ENCODE measurements at regions not wholly inside any gene's neighbourhood (a gene's known extent, or its start where the extent isn't known, plus 50 kb on each side); places are given as distances from the start of the nearest gene placed in this dataset.

- H3K36me3 ChIP-seq (replicated peaks; ENCODE audit: control insufficient read depth, insufficient read depth, low read length) = no peaks in the 10 kb centered on the region
- no peaks in the 10 kb centered on the region for H3K27me3 ChIP-seq (ENCODE audit: control insufficient read depth, insufficient read depth, low read length)
- no peak for DNase-seq
- H3K4me3 ChIP-seq (ENCODE audit: insufficient read depth, low read depth, low read length) = no peak overlapping the region
These were observed 55.7 kb downstream of the CXCR4 start for GRCh38 chr2:136062066-136062837.

GRCh38 chr2:136060416-136060815, 57.5 kb downstream of the CXCR4 start:
- H3K36me3 ChIP-seq (replicated peaks; ENCODE audit: control insufficient read depth, insufficient read depth, low read length) = no peaks in the 10 kb centered on the region
- no peaks in the 10 kb centered on the region for H3K27me3 ChIP-seq (ENCODE audit: control insufficient read depth, insufficient read depth, low read length)
- no peak overlapping the region for H3K4me3 ChIP-seq (ENCODE audit: insufficient read depth, low read depth, low read length)
- DNase-seq = no peak

GRCh38 chr2:136059036-136059472, 58.9 kb downstream of the CXCR4 start:
- Histone ChIP-seq H3K27me3 (ENCODE audit: control insufficient read depth, insufficient read depth, low read length) (no peaks in the 10 kb centered on the region), H3K4me3 (ENCODE audit: insufficient read depth, low read depth, low read length) (no peak overlapping the region), H3K36me3 (replicated peaks; ENCODE audit: control insufficient read depth, insufficient read depth, low read length) (no peaks in the 10 kb centered on the region)
- DNase-seq = no peak

DNA sequence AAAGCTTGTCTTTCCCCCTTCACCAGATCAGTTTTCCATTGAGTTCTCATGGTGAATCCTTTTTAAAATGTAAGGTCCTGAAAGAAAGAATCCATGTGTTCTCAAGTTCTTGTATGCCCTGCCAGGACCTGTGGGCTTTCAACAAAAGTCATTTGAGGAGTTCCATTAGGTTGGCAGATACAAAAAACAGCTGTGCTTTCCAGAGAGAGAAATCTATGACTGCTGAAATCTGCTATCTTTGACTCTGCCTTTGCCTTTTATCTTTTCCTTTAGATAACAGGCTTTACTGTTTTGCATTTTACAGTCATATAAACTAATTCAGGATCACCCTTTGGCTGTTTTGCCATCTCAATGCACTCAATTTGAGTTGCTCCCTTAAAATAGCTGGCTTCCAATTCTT, 59.7 kb downstream of the CXCR4 start:
- DNase-seq = peak; percentile 12
- H3K27me3 ChIP-seq (ENCODE audit: control insufficient read depth, insufficient read depth, low read length) = no peaks in the 10 kb centered on the region
- no peak overlapping the region for H3K4me3 ChIP-seq (ENCODE audit: insufficient read depth, low read depth, low read length)
- no peaks in the 10 kb centered on the region for H3K36me3 ChIP-seq (replicated peaks; ENCODE audit: control insufficient read depth, insufficient read depth, low read length)

DNA sequence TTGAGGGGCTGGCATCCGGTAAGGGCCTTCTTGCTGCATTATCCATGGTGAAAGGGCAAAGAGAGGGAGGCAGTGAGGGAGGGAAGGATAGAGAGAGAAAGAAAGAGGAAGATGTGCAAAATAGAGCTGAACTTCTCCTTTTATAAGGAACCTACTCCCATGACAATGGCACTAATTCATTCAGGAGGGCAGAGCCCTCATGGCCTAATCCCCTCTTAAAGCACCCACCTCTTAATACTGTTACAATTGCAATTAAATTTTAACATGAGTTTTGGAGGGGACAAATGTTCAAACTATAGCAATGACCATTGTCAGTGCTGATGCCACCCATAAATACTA, 60.2 kb downstream of the CXCR4 start:
- no peak for DNase-seq
- Histone ChIP-seq H3K4me3 (ENCODE audit: insufficient read depth, low read depth, low read length) (no peak overlapping the region), H3K36me3 (replicated peaks; ENCODE audit: control insufficient read depth, insufficient read depth, low read length) (no peaks in the 10 kb centered on the region), H3K27me3 (ENCODE audit: control insufficient read depth, insufficient read depth, low read length) (no peaks in the 10 kb centered on the region)

GRCh38 chr2:136057023-136057801, 60.7 kb downstream of the CXCR4 start:
- no peak overlapping the region for H3K4me3 ChIP-seq (ENCODE audit: insufficient read depth, low read depth, low read length)
- DNase-seq = no peak
- H3K27me3 ChIP-seq (ENCODE audit: control insufficient read depth, insufficient read depth, low read length) = no peaks in the 10 kb centered on the region
- no peaks in the 10 kb centered on the region for H3K36me3 ChIP-seq (replicated peaks; ENCODE audit: control insufficient read depth, insufficient read depth, low read length)

DNA sequence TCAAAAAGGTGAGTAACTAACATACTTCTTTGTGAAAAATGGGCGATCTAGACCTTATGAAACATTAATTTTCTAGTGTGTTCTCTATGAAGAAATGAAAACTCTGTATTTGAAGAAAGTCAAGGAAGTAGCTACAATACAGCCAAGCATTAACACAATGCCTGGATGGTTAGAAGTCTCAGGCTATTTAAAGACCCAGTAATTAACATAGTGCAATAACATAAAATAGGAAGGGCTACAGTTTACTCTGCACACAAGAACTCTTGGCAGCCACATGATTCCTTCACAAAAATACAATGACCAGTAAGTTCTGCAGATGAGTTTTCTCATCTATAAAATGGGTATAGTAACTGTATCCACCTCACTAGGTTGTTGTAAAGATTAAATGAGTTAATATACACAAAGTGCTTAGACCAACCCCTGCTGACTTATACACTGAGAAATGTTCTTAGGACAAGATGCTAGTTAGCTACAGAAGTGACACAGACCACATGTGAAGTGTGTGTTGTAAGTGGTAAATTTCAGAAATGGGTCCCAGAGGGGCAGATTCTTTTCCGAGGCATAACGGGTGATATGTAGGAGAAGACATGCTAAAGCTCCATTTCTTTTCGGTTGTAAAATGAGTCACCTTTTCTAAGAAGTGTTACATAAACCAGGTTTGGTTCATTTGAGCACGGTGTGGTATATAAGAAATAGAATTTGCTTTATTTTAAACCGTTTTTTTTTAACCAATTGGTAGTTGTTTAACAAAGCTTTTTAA, 61.8 kb downstream of the CXCR4 start:
- DNase-seq = no peak
- no peaks in the 10 kb centered on the region for H3K36me3 ChIP-seq (replicated peaks; ENCODE audit: control insufficient read depth, insufficient read depth, low read length)
- H3K4me3 ChIP-seq (ENCODE audit: insufficient read depth, low read depth, low read length) = no peak overlapping the region
- H3K27me3 ChIP-seq (ENCODE audit: control insufficient read depth, insufficient read depth, low read length) = no peaks in the 10 kb centered on the region

GRCh38 chr2:136054856-136055255, 63.1 kb downstream of the CXCR4 start:
- Histone ChIP-seq H3K4me3 (ENCODE audit: insufficient read depth, low read depth, low read length) (no peak overlapping the region), H3K27me3 (ENCODE audit: control insufficient read depth, insufficient read depth, low read length) (no peaks in the 10 kb centered on the region), H3K36me3 (replicated peaks; ENCODE audit: control insufficient read depth, insufficient read depth, low read length) (no peaks in the 10 kb centered on the region)
- no peak for DNase-seq

DNA sequence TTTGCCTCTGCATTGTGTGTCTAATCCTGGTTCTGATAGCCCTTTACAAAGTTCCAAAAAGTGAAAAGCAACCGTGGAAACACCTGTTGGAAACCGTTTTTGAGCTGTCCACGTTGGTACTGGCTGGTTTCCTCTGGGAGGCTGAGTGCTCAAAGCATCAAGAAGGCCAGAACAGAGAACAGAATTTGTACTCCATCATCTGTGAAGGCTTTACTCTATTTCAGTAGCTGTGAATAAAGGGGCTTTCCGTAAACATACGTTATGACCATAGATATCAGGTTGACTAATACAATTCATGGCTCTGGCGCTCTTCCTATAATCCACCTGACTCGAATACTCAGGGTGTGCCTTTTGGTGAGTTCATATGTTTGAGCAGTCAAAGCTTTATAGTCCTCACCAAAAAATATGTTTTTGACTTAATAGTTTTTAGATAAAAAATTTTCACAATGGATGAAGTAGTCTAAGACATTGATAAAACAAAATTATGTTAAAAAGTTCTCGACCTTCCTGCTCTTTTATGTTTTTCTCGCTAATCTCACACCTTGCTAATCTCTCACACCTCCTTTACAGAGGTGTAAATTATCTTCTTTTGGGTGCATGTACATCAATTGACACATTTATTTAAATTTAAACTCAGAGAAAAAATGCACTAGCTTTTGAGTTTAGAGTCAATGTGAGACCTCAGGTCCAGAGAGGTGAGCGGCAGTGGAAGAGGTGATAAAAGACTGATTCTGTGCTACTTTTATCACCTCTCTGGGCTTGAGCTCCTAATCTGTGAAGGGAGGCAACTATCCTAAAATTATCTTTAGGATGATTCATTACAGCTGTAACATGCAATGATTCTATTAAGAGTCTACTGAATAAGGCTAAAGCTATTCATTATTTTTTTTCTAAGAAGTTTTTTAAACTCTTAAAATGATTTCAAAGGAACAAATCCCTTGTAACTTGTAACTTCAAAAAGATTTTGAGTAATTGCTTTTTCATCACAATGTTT, 65.3 kb downstream of the CXCR4 start:
- H3K36me3 ChIP-seq (replicated peaks; ENCODE audit: control insufficient read depth, insufficient read depth, low read length) = no peaks in the 10 kb centered on the region
- no peak overlapping the region for H3K4me3 ChIP-seq (ENCODE audit: insufficient read depth, low read depth, low read length)
- no peaks in the 10 kb centered on the region for H3K27me3 ChIP-seq (ENCODE audit: control insufficient read depth, insufficient read depth, low read length)
- no peak for DNase-seq

- no peak for DNase-seq
- Histone ChIP-seq H3K36me3 (replicated peaks; ENCODE audit: control insufficient read depth, insufficient read depth, low read length) (no peaks in the 10 kb centered on the region), H3K27me3 (ENCODE audit: control insufficient read depth, insufficient read depth, low read length) (no peaks in the 10 kb centered on the region), H3K4me3 (ENCODE audit: insufficient read depth, low read depth, low read length) (no peak overlapping the region)
These were observed 66.3 kb upstream of the DARS1 start for GRCh38 chr2:136051725-136052048.

DNA sequence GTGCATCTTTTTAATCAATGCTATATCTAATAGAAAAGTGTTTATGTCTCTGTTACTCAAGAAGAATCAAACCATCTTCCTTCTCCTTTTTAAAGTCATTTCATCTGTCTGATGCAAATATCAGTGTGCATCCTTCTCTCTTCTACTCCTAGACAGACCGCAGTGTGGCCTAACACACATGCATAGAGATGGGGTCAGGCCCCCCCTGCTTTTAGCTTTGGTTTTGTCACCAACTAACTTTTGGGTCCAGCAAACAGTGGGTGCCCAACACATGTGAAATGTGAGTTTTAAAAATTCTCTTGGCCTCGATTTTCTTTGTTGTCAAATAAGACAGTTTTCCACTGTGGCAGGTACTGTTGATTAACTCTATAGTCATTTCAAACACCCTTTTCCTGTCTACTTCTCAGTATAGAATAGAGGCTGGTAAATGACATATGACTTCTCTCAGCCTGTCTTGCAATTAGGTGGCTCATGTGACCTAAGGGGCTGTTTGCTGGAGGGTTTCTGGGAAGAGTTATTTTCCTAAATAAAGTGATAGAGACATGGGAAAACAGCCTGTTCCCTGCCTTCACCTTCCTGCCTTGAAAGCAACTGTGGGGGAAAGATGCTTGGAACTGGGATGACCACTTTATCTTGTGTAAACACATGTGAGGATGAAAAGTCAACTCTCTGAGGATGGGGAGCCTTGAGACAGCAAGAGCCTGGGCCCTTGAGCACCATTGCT, 65.7 kb upstream of the DARS1 start:
- no peak for DNase-seq
- Histone ChIP-seq H3K27me3 (ENCODE audit: control insufficient read depth, insufficient read depth, low read length) (no peaks in the 10 kb centered on the region), H3K4me3 (ENCODE audit: insufficient read depth, low read depth, low read length) (no peak overlapping the region), H3K36me3 (replicated peaks; ENCODE audit: control insufficient read depth, insufficient read depth, low read length) (no peaks in the 10 kb centered on the region)

DNA sequence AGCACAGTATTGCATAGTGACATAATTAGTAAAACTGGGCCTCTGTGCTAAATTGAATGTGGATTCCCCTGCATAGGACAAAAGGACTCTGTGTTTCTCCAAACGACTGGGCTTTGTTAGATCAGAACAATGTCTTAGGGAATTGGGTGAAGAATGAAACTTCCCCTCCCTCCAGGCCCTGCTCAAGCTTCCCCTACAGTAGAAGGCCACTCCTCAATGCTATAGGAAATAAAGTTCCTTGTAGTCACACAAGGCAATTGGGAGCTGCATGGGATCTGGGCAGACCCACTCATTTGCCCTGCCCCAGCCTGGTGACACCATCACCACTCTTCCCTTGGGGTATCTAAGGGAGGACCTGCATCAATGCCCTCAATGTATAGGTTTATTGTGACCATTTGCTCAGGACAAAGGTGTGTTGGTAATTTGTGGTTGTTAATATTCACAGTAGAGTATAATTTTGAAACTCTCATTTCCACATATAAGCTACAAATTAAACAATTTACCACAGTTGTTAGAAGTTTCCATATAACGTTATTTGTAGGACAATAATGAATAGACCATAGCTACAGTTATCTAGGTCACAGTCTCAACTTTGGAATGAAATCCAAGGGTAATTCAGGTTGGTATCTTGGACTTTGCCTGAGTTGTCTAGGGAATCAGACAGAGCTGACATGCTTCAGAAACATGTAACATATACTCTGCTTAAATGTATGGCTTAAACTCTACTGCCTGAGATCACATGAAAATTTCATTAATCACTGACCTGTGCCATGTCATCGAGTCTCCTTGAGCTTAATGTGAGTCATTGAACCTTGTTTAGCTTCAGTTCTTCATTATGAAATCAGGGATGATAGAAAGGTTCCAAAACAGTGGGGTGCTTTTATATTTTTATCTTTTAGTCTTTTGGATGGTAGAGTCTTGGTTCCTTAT, 64.8 kb upstream of the DARS1 start:
- H3K27me3 ChIP-seq (ENCODE audit: control insufficient read depth, insufficient read depth, low read length) = no peaks in the 10 kb centered on the region
- H3K36me3 ChIP-seq (replicated peaks; ENCODE audit: control insufficient read depth, insufficient read depth, low read length) = no peaks in the 10 kb centered on the region
- no peak overlapping the region for H3K4me3 ChIP-seq (ENCODE audit: insufficient read depth, low read depth, low read length)
- no peak for DNase-seq
